Activated naive CD4-positive, alpha-beta T cell treated with anti-CD3 and anti-CD28 coated beads, Interleukin-2, amount 50 U/mL, for 16 hours (primary cell): ENCODE measurements at regions not wholly inside any gene's neighbourhood (a gene's known extent, or its start where the extent isn't known, plus 50 kb on each side); places are given as distances from the start of the nearest gene placed in this dataset.

Source experiments
- DNase-seq: peaks from one replicate; pipeline ENCODE4 v3.0.0-alpha.2; 2020

DNA sequence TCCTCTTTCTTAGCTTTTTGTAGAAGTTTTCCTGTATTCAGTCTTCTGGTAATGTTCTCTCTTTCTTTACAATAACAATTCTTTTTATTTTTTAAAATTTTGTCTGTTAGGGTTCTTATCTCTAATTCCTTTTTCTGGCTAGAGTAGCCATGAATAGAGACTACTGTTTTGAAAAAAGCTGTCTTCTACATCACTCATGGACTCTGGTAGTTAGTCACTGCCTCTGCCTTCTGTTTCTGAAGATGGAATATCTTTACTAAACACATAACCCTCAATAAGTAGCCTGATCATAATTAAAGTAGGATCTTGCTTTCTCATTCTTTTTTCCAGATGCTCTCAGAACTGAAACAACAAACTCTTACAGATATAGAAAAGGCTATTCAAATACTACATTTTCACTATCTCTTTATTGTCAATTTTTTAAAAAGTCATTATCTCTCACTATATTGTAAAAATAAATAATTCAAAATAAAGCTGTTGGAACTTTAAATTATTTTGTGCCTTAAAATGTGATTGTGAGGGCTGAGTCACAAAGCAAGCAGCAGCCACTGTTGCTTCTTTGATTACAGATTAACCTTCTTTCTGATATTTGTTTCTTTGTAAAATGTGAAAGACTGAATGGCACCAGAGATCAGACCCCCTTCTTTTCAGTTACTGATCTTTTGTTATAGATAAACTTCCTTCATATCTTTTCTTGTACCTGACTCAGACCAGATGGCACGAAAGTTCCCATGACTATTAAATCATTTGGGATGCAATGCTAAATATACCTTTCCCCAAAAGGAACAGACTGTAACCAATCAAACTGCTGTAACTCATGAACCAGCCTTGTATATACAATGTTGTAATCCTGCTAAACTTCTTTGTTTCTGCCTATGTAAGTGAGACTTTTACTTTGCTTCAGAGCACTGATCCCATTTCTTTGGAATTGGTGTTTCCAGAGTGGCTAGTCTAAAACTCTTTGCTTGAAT lies 1159.5 kb downstream of the IGSF11 start:
- DNase-seq, result no peak

DNA sequence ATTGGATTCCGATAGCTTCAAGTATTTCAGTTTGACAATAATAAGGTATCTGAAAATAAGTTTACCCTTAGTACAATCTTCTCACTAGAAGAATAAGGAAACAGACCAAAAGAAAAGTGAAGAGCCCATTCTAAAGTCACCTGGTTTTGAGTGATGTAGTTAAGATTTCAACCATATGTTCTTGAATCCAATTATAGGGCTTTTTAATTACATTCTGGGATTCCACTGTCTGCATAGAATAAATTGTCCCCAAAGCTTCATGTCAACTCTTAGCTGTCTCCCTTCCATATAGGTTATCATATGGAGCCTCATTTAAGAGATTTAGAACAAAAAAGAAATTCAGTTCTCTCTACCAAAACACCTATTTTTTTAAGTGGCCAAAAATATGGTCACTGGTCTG lies 1158.8 kb downstream of the IGSF11 start:
- DNase-seq, result no peak

DNA sequence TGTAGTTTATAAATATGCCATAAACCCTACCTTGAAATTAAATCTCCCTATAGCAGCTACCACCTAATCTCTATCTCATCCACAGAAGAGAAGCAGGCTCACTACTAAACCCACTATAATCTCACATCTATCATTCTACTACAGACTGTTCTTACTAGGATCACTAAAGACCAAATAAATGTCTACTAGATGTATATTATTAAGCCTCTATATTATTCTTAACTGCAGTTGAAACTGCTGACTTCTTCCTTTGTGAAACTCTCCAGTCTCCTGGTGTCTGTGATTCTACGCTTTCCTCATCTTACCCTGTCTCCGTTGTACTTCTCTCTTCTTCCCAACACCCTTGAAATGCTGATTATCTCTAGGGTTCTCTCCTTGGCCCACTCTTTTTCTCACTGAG lies 1154.0 kb downstream of the IGSF11 start:
- DNase-seq, result no peak

DNA sequence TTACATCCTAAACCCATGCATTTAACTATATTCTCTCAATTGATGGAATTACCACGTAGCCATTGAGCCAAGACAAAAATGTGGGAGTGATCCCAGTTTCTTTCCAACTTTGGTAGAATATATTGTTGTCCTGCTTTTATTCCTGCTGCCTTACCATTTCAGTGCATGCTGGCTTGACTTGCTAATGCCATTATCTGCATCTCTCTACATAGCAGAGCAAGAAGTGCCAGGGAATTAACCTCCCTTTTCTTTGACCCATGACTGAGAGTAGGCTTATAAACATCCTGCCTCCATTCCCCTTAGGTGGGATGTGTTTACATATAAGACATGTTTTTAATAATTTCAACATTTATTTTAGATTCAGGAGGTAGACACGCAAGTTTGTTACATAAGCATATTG lies 1153.4 kb downstream of the IGSF11 start:
- DNase-seq, result no peak

DNA sequence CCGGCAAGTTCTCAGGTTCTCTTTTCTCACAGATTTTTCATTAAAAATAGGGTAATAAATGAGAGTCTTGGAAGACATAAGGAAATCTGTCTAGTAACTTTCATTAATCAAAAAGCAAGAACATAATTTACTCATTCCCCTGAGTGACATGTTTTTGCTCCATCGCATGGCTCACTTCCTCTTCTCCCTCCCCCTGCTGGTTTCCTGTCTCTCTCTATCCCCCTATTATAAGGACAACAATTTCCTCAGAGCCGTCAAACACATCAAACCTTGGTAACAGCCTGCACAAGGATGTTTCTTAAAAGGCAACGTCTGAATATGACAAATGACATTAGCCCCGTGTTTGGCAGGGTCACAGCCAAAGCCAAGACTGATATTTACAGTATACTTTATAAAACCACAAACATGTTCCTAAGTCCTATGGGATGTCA lies 1149.6 kb downstream of the IGSF11 start:
- no peak for DNase-seq

DNA sequence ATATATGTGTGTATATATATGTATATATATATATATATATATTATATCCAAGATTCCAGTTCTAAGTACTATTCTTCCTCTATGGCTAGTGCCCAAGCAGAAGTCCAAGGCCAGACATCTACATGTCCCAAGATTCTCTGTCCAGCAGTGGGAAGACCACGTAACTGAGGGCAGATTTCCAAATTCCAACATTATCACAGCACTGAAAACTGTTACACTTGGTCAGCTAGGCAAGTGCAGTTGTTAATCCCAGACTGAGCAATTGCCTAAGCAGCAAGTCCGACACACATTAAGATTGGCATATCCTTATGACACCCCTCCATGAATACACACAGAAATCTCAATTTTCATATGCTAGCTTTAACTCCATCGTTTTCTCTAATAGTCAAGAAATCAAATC lies 1148.5 kb downstream of the IGSF11 start:
- no peak for DNase-seq

DNA sequence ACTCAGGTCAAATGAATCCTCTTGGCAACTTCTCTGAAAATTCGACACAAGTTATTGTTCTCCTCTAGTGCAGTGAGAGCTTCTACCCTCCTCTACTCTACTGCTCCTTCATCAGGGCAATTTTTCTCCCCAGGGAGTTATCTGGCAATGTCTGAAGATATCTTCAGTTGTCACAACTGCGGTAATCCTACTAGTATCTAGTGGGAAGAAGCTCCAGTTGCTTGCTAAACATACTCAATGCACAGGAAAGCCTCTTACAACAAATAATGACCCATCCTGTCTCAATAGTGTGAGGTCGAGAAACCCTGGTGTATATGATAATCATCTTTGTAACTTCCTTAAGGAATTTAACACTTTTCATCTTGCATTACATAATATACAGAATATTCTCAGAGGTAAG lies 1147.6 kb downstream of the IGSF11 start:
- no peak for DNase-seq

DNA sequence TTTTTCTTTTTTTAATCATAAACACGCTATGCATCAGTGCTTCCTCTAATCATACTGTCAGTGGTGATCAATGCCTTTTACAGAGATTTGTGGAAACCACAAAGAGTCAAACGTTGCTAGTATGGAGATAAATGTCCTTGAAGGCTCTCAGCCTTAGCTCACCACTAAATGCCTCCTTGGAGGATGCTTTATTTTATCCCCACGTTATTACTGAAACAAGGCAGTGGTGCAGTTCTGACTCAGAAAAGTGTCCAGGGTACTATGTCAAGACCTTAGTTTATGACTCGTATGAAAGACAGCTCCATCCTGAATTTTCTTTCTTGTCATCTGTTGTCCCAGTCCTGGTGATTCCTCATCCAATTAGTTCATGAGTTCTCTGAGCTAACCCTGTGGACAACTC lies 1146.7 kb downstream of the IGSF11 start:
- DNase-seq, result no peak

DNA sequence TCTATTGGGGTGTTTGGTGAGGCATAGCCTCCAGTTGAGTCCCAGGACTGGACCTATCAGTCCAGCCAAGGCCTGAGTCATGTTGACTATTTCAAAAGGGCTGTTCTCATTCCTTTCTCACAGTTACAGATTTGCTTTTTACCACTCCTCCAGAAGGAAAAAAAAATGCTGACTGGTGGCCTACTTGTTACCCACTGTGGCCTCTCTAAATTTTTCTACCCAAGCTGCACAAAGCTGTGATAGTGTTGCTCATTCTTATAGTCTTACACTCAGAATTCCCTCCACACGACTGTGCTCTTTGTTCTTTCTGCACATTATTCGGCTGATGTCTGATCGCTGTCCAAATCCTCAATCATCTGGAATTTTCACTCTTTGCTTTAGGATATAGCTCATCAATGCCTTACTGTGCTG lies 1142.2 kb downstream of the IGSF11 start:
- no peak for DNase-seq

DNA sequence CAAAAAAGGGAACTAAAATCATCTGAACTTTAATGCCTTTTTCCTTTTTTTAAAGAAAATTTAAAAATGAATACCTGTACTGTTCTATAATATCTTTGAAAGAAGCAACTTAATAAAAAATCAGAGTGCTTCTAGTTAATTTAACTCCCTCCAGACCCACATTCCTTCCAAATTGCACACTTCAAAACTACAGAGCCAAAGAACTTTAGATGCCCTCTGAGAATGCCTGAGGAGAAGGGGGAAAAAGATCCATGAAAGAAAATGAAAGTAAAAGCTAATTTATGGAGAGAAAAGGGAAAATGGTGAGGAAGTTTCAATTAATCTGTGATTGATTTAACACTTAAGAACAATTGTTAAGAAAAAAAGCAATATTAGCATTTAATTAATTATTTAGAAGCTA lies 1141.6 kb downstream of the IGSF11 start:
- no peak for DNase-seq

DNA sequence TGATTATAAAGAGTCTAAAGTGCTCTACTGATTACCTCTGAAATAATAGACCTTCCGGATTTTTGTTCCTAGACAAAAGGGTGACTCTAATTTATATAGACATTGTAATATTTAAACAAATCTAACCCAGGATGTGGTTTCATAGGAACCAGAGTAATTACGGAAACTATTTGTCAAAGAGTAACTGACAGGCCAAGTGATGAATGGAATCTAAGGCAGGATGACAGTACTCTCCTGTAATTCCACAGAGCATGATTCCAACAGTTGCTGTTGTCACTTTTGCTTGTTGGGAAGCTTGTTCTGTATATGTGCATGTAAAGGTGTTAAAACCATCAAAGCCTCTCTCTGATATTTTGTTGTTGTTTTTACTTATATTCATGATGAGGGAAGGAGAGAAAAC lies 1141.0 kb downstream of the IGSF11 start:
- no peak for DNase-seq

DNA sequence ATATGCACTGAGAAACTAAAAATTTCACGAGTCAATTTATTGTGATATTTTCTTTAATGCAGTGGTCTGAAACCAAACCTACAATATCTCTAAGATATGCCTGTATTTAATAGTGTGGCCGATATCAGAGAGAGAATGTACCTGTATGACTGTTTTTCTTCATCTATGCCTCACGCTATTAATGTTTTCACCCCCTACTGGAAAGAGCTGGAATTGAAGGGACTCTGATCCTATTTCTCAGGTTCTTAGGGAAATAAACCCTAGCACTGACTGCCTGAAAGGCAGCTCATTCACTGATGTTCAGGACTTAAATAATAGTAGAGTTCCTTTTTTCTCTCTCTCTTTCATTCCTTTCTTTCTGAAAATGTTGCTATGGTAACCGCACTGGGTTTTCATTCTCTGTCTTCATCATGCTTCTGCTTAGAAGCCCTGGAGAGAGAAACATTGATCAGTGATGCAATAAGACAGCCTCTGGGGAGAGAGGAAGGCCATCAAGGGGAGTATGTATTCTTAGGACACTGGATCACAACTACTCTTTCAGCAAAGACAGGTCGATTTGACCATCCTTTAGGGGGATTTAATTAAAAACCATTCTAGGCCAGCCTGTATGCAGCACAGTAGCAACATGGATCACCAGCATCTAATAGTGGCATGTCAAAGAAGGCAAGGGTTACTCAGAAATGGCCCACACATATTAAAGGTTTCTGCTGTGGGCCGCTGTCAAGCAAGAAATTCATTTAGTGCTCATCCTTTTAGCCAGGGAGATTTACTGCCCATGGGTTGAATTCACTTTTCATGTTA lies 1135.7 kb downstream of the IGSF11 start:
- DNase-seq, result no peak

DNA sequence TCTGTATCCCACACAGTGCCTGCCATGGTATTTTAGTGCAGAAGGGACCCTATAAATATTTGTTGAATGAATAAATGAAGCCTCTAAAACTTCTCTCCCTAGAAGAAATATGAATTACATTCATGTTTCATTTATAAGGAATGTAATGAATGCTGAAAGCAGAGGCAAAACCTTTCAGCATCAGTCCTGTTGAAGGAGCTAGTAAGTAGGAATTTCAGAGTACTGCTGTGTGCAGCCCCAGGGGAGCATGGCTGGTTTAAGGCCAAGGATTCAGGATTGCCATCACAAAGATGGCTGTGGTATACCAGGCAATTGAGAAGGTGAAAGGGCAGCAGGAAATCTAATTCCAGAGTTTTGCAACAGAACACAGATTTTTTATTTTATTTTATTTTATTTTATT lies 1131.4 kb downstream of the IGSF11 start:
- DNase-seq, result no peak

DNA sequence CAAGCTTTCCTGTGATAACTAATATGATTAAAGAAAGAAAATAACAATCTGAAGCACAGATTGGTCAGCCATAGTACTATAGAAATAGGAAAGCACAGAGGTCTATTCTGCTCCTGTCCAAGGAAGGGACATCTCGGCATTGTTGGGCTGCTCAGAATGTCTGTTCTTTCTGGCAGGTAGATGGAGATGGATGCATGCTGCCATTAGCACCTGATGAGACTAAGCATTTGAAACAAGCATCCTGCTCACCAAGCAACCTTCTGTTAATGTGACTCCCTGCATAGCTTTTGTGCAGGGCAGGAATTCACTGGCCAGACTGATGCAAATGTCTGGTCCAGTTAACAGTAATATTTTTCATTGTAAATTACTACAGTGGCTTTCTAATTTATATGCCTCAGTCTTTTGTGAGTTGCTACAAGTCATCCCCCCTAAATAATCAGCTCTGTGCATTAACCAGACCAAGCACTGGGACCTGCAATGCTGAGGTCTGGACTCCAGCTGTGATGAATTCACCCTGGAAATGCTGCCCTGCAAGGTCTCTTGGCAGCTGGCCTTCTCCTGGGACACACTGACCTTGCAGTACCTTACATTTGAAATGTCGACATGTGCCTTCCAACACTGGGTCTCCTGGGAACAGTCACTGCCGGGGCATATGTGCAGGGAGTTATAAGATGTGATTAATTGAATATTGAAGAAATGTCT lies 1123.7 kb downstream of the IGSF11 start:
- no peak for DNase-seq

DNA sequence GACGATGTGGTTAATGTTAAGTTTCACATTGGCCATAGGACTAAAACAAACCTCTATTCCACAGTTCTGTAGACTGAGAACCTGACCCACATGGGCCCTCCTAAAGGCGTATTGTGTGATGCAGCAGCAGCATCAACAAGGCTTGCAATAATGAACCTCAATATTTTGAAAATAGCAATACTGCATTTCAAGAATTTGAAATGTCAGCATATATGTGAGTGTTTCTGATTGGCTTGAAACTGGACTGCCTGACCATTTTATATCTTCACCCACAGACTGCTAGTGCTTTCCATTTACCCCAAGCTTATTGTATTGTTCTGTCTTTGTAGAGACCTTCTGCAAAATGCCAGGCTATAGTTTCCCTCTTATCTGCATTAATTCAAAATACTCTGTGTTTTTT lies 1122.3 kb downstream of the IGSF11 start:
- DNase-seq, result no peak

DNA sequence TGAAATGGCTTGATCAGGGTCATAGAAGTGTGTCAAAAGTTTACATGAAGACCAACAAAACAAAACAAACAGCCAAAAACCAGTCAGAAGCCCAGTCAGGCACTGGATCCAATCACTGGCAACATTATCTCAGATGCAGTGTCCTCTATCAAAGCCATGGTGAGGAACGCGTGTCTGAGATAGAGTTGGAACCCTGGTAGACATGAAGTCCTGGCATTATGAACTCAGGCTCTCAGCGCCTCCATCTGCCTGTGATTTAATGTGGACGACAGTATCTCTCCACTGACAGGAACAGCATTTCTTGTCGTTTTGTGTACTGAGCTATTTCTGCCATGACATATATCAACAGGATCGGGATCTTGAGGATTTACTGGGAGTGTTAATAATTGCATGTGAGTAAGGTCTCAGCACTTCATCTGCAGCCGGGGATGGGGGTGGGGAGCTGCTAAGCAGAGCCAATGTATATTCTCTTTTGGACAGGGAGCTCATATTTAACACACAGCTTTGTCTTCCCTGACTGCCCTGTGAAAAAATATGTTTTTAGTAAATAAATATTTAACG lies 1120.0 kb downstream of the IGSF11 start:
- no peak for DNase-seq

DNA sequence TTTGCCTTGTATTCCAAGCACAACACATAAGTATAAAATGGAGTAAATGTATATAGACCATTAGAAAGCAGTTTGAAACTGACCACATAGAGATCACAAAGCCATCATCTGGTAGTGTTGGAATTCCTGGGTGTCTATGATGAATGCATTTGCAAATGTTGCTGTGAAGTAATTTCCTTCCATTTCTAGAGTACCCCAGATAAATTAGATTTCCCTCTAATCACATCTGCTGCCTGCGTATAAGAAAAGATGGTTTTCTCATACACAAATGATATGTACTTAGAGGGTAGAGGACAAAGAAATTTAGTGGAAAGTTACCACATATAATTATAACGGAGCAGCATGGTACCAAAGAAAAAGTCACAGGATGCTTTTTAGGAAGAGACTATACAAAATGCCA lies 1117.8 kb downstream of the IGSF11 start:
- no peak for DNase-seq

DNA sequence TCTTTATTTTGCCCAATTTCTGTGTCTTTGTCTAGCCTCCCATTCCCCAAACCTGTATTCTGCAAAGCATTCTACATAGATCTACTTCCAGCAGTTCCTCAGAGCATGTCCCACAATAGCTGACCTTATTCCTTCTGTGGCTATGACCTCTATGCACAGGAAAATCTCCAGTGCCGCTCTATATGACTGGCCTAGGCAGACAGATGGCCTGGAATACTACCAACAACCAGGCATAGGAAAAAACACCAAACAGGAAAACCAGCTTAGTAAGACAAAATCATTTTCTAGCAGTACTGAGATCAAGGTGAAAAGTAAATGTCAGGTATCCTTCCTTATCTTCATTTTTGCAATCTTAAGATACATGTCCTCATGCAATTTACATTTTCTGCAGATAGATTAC lies 1115.0 kb downstream of the IGSF11 start:
- DNase-seq, result no peak

DNA sequence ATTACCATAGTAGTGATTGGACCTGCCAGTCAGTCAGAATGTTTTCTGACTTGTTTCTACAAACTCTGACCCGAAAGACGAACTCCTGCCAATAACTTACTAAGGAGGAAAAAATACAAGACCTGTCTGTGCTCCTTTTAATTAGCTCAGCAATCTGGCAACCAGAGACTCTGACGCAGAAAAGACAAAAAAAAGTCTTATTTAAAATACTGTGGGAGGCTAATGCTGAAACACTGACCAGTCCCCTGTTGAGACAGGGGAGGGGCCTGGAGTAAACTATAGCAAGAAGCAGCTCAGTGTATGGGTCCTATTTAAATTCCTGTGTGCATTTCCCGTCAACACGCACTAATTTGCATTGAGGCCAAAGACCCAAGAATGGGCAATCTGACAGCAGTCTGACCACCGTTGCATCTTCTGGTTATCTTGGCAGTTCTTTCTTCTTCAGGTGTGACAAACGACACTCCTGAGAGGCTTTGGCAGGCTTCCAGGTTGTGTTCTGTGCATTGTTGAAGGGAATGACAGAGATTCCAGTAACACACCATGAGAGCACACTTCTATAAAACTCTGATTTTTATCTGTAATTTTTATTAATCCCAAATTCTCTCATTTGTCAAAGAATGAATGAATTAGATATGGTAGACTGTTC lies 1114.3 kb downstream of the IGSF11 start:
- no peak for DNase-seq

DNA sequence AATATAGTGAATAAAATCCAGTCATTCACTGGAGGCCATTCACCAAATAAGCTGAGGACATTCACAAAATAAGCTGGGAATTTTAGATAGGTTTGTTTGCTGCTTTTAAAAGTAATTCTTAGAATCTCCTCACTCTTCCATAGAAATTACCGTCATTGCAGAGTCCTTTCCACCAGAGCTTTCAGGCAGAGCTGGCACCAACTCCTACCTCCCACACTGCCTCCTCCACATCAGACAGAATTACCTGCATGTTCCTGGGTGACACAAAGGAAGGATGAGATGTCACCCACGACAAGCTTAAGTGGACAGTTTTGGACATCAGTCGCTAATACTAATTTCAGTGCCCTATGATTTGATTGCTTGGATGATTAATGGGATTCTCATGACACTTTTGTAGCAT lies 1113.2 kb downstream of the IGSF11 start:
- DNase-seq, result no peak

DNA sequence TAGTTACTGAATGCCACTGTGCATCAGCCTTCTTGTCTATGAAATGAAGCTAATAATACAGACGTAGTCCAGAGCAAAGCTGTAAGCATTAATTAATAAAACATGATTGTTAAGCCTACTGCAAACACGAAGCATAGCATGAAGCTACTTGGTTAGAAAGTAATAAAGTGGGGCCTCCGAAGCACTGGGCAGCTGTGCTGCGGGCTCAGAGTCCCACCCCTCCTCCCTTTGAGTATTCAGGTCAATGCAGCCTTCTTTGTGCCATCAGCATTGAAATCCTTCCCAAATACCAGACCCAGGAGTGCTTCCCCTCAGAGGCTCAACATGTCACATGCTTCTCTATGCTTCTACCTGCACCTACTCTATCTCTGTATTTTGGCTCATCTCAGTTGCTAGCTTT lies 1112.6 kb downstream of the IGSF11 start:
- no peak for DNase-seq

DNA sequence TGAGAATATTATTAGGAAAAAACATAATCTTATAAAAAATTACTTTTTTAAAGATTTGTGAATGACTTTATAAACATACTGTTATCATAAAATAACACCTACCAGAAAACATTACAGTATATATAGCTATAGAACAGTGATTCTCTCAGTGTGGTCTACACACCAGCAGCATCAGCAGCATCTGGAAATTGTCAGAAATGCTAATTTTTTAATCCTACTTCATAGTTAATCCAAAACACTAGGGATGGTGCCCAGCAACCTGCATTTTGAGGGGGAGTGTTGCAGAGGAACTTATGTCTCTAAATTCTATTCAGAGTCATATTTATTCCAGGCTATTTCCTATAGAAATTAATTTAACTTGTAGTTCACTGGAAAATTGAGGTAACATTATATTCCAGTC lies 1107.8 kb downstream of the IGSF11 start:
- DNase-seq, result no peak

DNA sequence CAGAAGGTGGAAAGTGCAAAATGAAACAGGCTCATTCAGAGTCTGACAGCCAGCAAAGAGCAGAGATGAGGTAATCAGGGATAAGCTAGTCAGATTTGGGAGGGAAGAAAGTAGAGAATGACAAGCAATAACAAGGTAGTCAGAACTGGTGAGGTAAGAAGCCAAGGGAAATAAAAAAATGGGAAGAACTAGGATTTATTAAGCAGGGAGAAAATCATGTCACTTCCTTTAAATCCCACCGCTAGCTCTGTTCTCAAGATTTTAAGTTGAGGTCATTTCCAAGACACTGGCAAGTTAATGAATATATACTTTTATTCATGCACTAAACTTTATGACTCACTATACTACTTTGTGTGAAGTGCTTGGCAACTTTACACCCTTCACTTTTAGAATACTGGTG lies 1106.8 kb downstream of the IGSF11 start:
- no peak for DNase-seq
